CD14-positive monocyte (primary cell): ENCODE measurements at regions not wholly inside any gene's neighbourhood (a gene's known extent, or its start where the extent isn't known, plus 50 kb on each side); places are given as distances from the start of the nearest gene placed in this dataset.

Experiments
- DNase-seq, 3 donors: peaks; one replicate each; pipeline ENCODE4 v3.0.0-alpha.2; 2011 to 2022
- H2AFZ ChIP-seq: 2 replicates; pipeline ENCODE4 v1.6.0; 2012; ENCODE audit warnings: mild to moderate bottlenecking, low read depth, low read length, inconsistent platforms; ENCODE audit not compliant: insufficient read depth, poor library complexity, severe bottlenecking
- H3K27ac ChIP-seq, 2 donors: 1 replicate in 1 of 2; 2 replicates in 1 of 2; pipeline ENCODE4 v1.5.1; 2012 to 2013; ENCODE audit warnings: low read length in 2 of 2, control low read depth in 1 of 2, inconsistent platforms in 1 of 2, low read depth in 1 of 2, mild to moderate bottlenecking in 1 of 2
- H3K27me3 ChIP-seq, 2 donors: one replicate each; pipeline versions ENCODE4 v1.6.0 to v1.6.1; 2011 to 2013; ENCODE audit warnings: low read length in 2 of 2; ENCODE audit not compliant: control insufficient read depth in 2 of 2, insufficient read depth in 2 of 2
- H3K36me3 ChIP-seq, 2 donors: replicated peaks in 1 of 2; 1 replicate in 1 of 2; 2 replicates in 1 of 2; pipeline versions ENCODE4 v1.5.1 to v1.6.1; 2012 to 2013; ENCODE audit warnings: low read length in 2 of 2, control low read depth in 1 of 2, inconsistent platforms in 1 of 2, mild to moderate bottlenecking in 1 of 2; ENCODE audit not compliant: insufficient read depth in 2 of 2, control insufficient read depth in 1 of 2
- H3K4me1 ChIP-seq, 2 donors: 1 replicate in 1 of 2; 2 replicates in 1 of 2; pipeline versions ENCODE4 v1.5.1 to v1.6.1; 2012 to 2013; ENCODE audit warnings: low read length in 2 of 2, control low read depth in 1 of 2, inconsistent platforms in 1 of 2, mild to moderate bottlenecking in 1 of 2, moderate library complexity in 1 of 2; ENCODE audit not compliant: insufficient read depth in 2 of 2, control insufficient read depth in 1 of 2
- H3K4me2 ChIP-seq: replicated peaks from 2 replicates; pipeline ENCODE3; 2012; ENCODE audit warnings: low read length, moderate library complexity, mild to moderate bottlenecking; ENCODE audit not compliant: poor library complexity, severe bottlenecking; ENCODE audit errors: extremely low read depth
- H3K4me3 ChIP-seq, 3 experiments: fragments of 200-600 bp in 1 of 3; sonication (generic) in 1 of 3; replicated peaks in 1 of 3; 1 replicate in 2 of 3; 2 replicates in 1 of 3; pipeline ENCODE4 v1.5.1; 2011 to 2013; ENCODE audit warnings: low read length in 3 of 3, mild to moderate bottlenecking in 3 of 3, control low read depth in 2 of 3, low read depth in 2 of 3, inconsistent platforms in 1 of 3, moderate library complexity in 1 of 3
- H3K79me2 ChIP-seq: 2 replicates; pipeline ENCODE4 v1.6.0; 2012; ENCODE audit warnings: mild to moderate bottlenecking, control low read depth, inconsistent platforms, low read length, moderate library complexity; ENCODE audit not compliant: insufficient read depth
- H3K9ac ChIP-seq: 2 replicates; pipeline ENCODE4 v1.6.0; 2017; ENCODE audit warnings: low read length, mild to moderate bottlenecking; ENCODE audit not compliant: insufficient read depth, poor library complexity, severe bottlenecking
- H3K9me3 ChIP-seq, 2 donors: replicated peaks in 1 of 2; 1 replicate in 1 of 2; 2 replicates in 1 of 2; pipeline versions ENCODE4 v1.5.1 to v1.6.1; 2012 to 2013; ENCODE audit warnings: low read length in 2 of 2, control low read depth in 1 of 2; ENCODE audit not compliant: control insufficient read depth in 1 of 2, insufficient read depth in 1 of 2
- H4K20me1 ChIP-seq: 2 replicates; pipeline ENCODE4 v1.6.0; 2012; ENCODE audit warnings: mild to moderate bottlenecking, low read length, control low read depth, moderate library complexity; ENCODE audit not compliant: insufficient read depth
- H3K27ac Mint-ChIP-seq, 7 donors: one replicate each; pipeline ENCODE4 v1.8.0; 2020; ENCODE audit warnings: mild to moderate bottlenecking in 7 of 7, mixed read lengths in 7 of 7, moderate library complexity in 6 of 7, inconsistent platforms in 2 of 7
- H3K27me3 Mint-ChIP-seq, 3 donors: one replicate each; pipeline ENCODE4 v1.8.0; 2021 to 2022; ENCODE audit warnings: low read depth in 3 of 3, mild to moderate bottlenecking in 3 of 3, mixed read lengths in 3 of 3, moderate library complexity in 3 of 3, inconsistent platforms in 1 of 3
- H3K36me3 Mint-ChIP-seq, 2 donors: one replicate each; pipeline ENCODE4 v1.8.0; 2020; ENCODE audit warnings: mixed read lengths in 2 of 2, inconsistent platforms in 1 of 2, mild to moderate bottlenecking in 1 of 2
- H3K4me1 Mint-ChIP-seq: one replicate; pipeline ENCODE4 v1.8.0; 2020; ENCODE audit warnings: mild to moderate bottlenecking, mixed read lengths
- H3K4me3 Mint-ChIP-seq, 2 donors: one replicate each; pipeline ENCODE4 v1.8.0; 2020; ENCODE audit warnings: mild to moderate bottlenecking in 2 of 2, mixed read lengths in 2 of 2, moderate library complexity in 1 of 2
- H3K9me3 Mint-ChIP-seq, 7 donors: one replicate each; pipeline ENCODE4 v1.8.0; 2020 to 2022; ENCODE audit warnings: mixed read lengths in 7 of 7, mild to moderate bottlenecking in 6 of 7, moderate library complexity in 6 of 7, inconsistent platforms in 2 of 7
- CTCF ChIP-seq: fragments of 200-600 bp; IDR thresholded peaks from one replicate; pipeline ENCODE4 v1.8.0; 2022; ENCODE audit warnings: antibody characterized with exemption, mild to moderate bottlenecking
- WGBS: methylation state at CpG from one replicate; pipeline ENCODE4 v1.1.5; 2013; ENCODE audit warnings: missing lambda C conversion rate; ENCODE audit not compliant: insufficient coverage; 5-methylcytosine and 5-hydroxymethylcytosine counted together
- intact Hi-C, 2 donors: fragments of 100-400 bp; cut with micrococcal nuclease; formaldehyde crosslinking; loops; one replicate each; pipeline versions ENCODE4 v1.15.0 to v1.15.1; 2023

GRCh38 chr19:34844277-34844676 lies 71.3 kb upstream of the ZNF599 start:
- intact Hi-C loops = no loop called here
- WGBS = 89% methylated on average over 1 of the region's 5 CpGs
- H3K27me3 Mint-ChIP-seq = peaks cover 0 to 2% (median 0%) of the 10 kb centered on the region in 3 donors
- no peaks in the 10 kb centered on the region for H3K36me3 Mint-ChIP-seq
- Histone ChIP-seq H4K20me1 (no peaks in the 10 kb centered on the region), H3K27ac (no peak overlapping the region), H3K4me2 (no peak overlapping the region), H3K79me2 (no peaks in the 10 kb centered on the region), H3K27me3 (no peaks in the 10 kb centered on the region), H3K9me3 (peaks cover 8 to 15% of the 10 kb centered on the region in 2 donors), H2AFZ (no peak overlapping the region), H3K4me1 (no peaks in the 10 kb centered on the region), H3K4me3 (no peak overlapping the region), H3K36me3 (no peaks in the 10 kb centered on the region), H3K9ac (no peak overlapping the region)
- no peaks in the 10 kb centered on the region for H3K4me1 Mint-ChIP-seq
- no peak overlapping the region for H3K4me3 Mint-ChIP-seq
- DNase-seq = no peak
- no peak overlapping the region for H3K27ac Mint-ChIP-seq
- TF ChIP-seq CTCF = no peak
- H3K9me3 Mint-ChIP-seq = peaks cover 8 to 32% (median 12%) of the 10 kb centered on the region in 7 donors

- peaks cover 2 to 8% of the 10 kb centered on the region in 2 donors for H3K9me3 ChIP-seq
- H4K20me1 ChIP-seq = no peaks in the 10 kb centered on the region
- H3K4me1 ChIP-seq = peaks cover 0 to 7% of the 10 kb centered on the region in 2 donors
- H3K4me2 ChIP-seq = no peak overlapping the region
- TF ChIP-seq CTCF = no peak
- intact Hi-C loops = no loop called here
- DNase-seq = no peak
- no peak overlapping the region for H3K4me3 ChIP-seq
- H3K4me1 Mint-ChIP-seq = peaks cover 5% of the 10 kb centered on the region
- H3K27ac ChIP-seq = no peak overlapping the region
- H3K27ac Mint-ChIP-seq = no peak overlapping the region
- H2AFZ ChIP-seq = no peak overlapping the region
- H3K27me3 ChIP-seq = peaks cover 0 to 4% of the 10 kb centered on the region in 2 donors
- no peaks in the 10 kb centered on the region for H3K36me3 Mint-ChIP-seq
- H3K79me2 ChIP-seq = no peaks in the 10 kb centered on the region
- H3K36me3 ChIP-seq = no peaks in the 10 kb centered on the region
- H3K9me3 Mint-ChIP-seq = peaks cover 7 to 25% (median 13%) of the 10 kb centered on the region in 7 donors
- H3K27me3 Mint-ChIP-seq = peaks cover 8 to 12% (median 12%) of the 10 kb centered on the region in 3 donors
- no peak overlapping the region for H3K9ac ChIP-seq
- no peak overlapping the region for H3K4me3 Mint-ChIP-seq
- WGBS = 91% methylated on average over 4 of the region's 10 CpGs
These were observed 68.8 kb upstream of the ZNF599 start for GRCh38 chr19:34841780-34842179.
